Ishikawa (cell line): ENCODE measurements at regions not wholly inside any gene's neighbourhood (a gene's known extent, or its start where the extent isn't known, plus 50 kb on each side); places are given as distances from the start of the nearest gene placed in this dataset.

Source experiments
- CEBPB ChIP-seq: IDR thresholded peaks from 2 replicates; pipeline ENCODE4 v1.6.1; 2012
- CREB1 ChIP-seq: IDR thresholded peaks from 2 replicates; pipeline ENCODE4 v1.6.1; 2012; ENCODE audit warnings: low read depth
- EGR1 ChIP-seq: IDR thresholded peaks from 2 replicates; pipeline ENCODE4 v1.6.1; 2012
- EP300 ChIP-seq: IDR thresholded peaks from 2 replicates; pipeline ENCODE4 v1.6.1; 2012; ENCODE audit warnings: borderline replicate concordance
- FOXM1 ChIP-seq: IDR thresholded peaks from 2 replicates; pipeline ENCODE4 v1.6.1; 2012; ENCODE audit warnings: low read depth, borderline replicate concordance
- MAX ChIP-seq: IDR thresholded peaks from 2 replicates; pipeline ENCODE4 v1.6.1; 2012
- NFIC ChIP-seq: IDR thresholded peaks from 2 replicates; pipeline ENCODE4 v1.6.1; 2012
- RAD21 ChIP-seq: IDR thresholded peaks from 2 replicates; pipeline ENCODE4 v1.6.1; 2012; ENCODE audit warnings: low read depth
- REST ChIP-seq: IDR thresholded peaks from 2 replicates; pipeline ENCODE4 v1.6.1; 2012; ENCODE audit warnings: low read depth, mild to moderate bottlenecking
- TAF1 ChIP-seq: IDR thresholded peaks from 2 replicates; pipeline ENCODE4 v1.6.1; 2012; ENCODE audit warnings: low read depth, mild to moderate bottlenecking
- TCF12 ChIP-seq: IDR thresholded peaks from 2 replicates; pipeline ENCODE4 v1.6.1; 2012; ENCODE audit warnings: low read depth
- TEAD4 ChIP-seq: IDR thresholded peaks from 2 replicates; pipeline ENCODE4 v1.6.1; 2012
- USF1 ChIP-seq: IDR thresholded peaks from 2 replicates; pipeline ENCODE4 v1.6.1; 2012
- YY1 ChIP-seq: IDR thresholded peaks from 2 replicates; pipeline ENCODE4 v1.6.1; 2012; ENCODE audit warnings: low read depth
- ZBTB7A ChIP-seq: IDR thresholded peaks from 2 replicates; pipeline ENCODE4 v1.6.1; 2012; ENCODE audit warnings: low read depth

GRCh38 chr12:131226345-131227265 is 272.9 kb downstream of the ADGRD1 start:
- TF ChIP-seq YY1 (no peak), FOXM1 (no peak), NFIC (no peak)

- no peak for TF ChIP-seq TEAD4
- no peak for TF ChIP-seq YY1
- TF ChIP-seq TCF12, result no peak
- no peak for TF ChIP-seq FOXM1
- TF ChIP-seq ZBTB7A, result no peak
- TF ChIP-seq REST, result no peak
- TF ChIP-seq USF1, result no peak
- no peak for TF ChIP-seq RAD21
- no peak for TF ChIP-seq CREB1
- no peak for TF ChIP-seq NFIC
- TF ChIP-seq EGR1, result no peak
- TF ChIP-seq EP300, result no peak
- TF ChIP-seq TAF1, result no peak
- no peak for TF ChIP-seq MAX
These were observed 276.0 kb downstream of the ADGRD1 start for GRCh38 chr12:131229426-131230339.

GRCh38 chr12:131230340-131231031 is 276.8 kb downstream of the ADGRD1 start:
- TF ChIP-seq TAF1, result no peak
- no peak for TF ChIP-seq CEBPB
- no peak for TF ChIP-seq CREB1
- no peak for TF ChIP-seq ZBTB7A
- no peak for TF ChIP-seq MAX
- TF ChIP-seq EGR1, result no peak
- no peak for TF ChIP-seq REST
- TF ChIP-seq USF1, result no peak
- TF ChIP-seq NFIC, result no peak
- TF ChIP-seq RAD21, result no peak
- no peak for TF ChIP-seq TCF12

GRCh38 chr12:131231032-131231980 is 277.6 kb downstream of the ADGRD1 start:
- no peak for TF ChIP-seq FOXM1
- TF ChIP-seq TEAD4, result no peak
- TF ChIP-seq CREB1, result no peak
- no peak for TF ChIP-seq MAX
- no peak for TF ChIP-seq TCF12
- no peak for TF ChIP-seq ZBTB7A
- no peak for TF ChIP-seq RAD21
- TF ChIP-seq CEBPB, result no peak
- no peak for TF ChIP-seq EP300
- no peak for TF ChIP-seq NFIC
- no peak for TF ChIP-seq REST
- TF ChIP-seq YY1, result no peak
- no peak for TF ChIP-seq USF1
- TF ChIP-seq EGR1, result no peak
- no peak for TF ChIP-seq TAF1
